ENCODE measurements at regions not wholly inside any gene's neighbourhood (a gene's known extent, or its start where the extent isn't known, plus 50 kb on each side); places are given as distances from the start of the nearest gene placed in this dataset.

GRCh38 chr21:27513825-27514224, 546.9 kb upstream of the ADAMTS5 start:
- TF ChIP-seq CREB1 (IDR thresholded peaks at IDR 0.05; ENCODE audit: low read depth) (no peak), ZBTB7A (IDR thresholded peaks at IDR 0.05; ENCODE audit: low read depth) (no peak)

DNA sequence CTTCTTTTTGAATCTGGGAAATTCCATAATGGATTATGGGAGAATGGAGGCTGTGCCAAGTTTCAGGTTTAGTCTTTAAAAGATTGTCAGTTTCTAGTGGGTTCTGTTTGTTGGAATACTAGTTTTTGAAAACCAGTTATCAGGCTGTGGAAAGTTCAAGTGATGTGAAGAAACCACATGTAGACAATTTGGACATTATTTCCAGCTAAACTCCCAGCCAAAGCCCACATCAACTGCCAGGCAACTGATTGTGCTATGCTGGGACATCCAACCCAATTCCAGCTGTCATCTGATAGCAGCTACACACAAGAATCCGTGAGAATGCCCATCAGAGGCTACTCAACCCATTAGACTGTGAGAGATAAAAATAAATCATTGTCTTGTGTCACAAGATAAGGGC, 546.1 kb upstream of the ADAMTS5 start:
- TF ChIP-seq FOXM1 (IDR thresholded peaks at IDR 0.05; ENCODE audit: borderline replicate concordance, low read depth) = no peak
- TF ChIP-seq CREB1 (IDR thresholded peaks at IDR 0.05; ENCODE audit: low read depth) = no peak
- TF ChIP-seq CEBPB (IDR thresholded peaks at IDR 0.05) = no peak
- TF ChIP-seq YY1 (IDR thresholded peaks at IDR 0.05; ENCODE audit: low read depth) = no peak
- TF ChIP-seq EP300 (IDR thresholded peaks at IDR 0.05; ENCODE audit: borderline replicate concordance) = no peak
- no peak for TF ChIP-seq MAX (IDR thresholded peaks at IDR 0.05)
- TF ChIP-seq ZBTB7A (IDR thresholded peaks at IDR 0.05; ENCODE audit: low read depth) = no peak
- no peak for TF ChIP-seq TCF12 (IDR thresholded peaks at IDR 0.05; ENCODE audit: low read depth)
- TF ChIP-seq EGR1 (IDR thresholded peaks at IDR 0.05) = no peak
- no peak for TF ChIP-seq TEAD4 (IDR thresholded peaks at IDR 0.05)
- no peak for TF ChIP-seq RAD21 (IDR thresholded peaks at IDR 0.05; ENCODE audit: low read depth)
- no peak for TF ChIP-seq TAF1 (IDR thresholded peaks at IDR 0.05; ENCODE audit: low read depth)
- TF ChIP-seq, protein P1, sequence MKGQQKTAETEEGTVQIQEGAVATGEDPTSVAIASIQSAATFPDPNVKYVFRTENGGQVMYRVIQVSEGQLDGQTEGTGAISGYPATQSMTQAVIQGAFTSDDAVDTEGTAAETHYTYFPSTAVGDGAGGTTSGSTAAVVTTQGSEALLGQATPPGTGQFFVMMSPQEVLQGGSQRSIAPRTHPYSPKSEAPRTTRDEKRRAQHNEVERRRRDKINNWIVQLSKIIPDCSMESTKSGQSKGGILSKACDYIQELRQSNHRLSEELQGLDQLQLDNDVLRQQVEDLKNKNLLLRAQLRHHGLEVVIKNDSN (IDR thresholded peaks at IDR 0.05) = no peak
- TF ChIP-seq, protein P2, sequence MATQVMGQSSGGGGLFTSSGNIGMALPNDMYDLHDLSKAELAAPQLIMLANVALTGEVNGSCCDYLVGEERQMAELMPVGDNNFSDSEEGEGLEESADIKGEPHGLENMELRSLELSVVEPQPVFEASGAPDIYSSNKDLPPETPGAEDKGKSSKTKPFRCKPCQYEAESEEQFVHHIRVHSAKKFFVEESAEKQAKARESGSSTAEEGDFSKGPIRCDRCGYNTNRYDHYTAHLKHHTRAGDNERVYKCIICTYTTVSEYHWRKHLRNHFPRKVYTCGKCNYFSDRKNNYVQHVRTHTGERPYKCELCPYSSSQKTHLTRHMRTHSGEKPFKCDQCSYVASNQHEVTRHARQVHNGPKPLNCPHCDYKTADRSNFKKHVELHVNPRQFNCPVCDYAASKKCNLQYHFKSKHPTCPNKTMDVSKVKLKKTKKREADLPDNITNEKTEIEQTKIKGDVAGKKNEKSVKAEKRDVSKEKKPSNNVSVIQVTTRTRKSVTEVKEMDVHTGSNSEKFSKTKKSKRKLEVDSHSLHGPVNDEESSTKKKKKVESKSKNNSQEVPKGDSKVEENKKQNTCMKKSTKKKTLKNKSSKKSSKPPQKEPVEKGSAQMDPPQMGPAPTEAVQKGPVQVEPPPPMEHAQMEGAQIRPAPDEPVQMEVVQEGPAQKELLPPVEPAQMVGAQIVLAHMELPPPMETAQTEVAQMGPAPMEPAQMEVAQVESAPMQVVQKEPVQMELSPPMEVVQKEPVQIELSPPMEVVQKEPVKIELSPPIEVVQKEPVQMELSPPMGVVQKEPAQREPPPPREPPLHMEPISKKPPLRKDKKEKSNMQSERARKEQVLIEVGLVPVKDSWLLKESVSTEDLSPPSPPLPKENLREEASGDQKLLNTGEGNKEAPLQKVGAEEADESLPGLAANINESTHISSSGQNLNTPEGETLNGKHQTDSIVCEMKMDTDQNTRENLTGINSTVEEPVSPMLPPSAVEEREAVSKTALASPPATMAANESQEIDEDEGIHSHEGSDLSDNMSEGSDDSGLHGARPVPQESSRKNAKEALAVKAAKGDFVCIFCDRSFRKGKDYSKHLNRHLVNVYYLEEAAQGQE (IDR thresholded peaks at IDR 0.05; ENCODE audit: low read depth) = no peak
- no peak for TF ChIP-seq NFIC (IDR thresholded peaks at IDR 0.05)

DNA sequence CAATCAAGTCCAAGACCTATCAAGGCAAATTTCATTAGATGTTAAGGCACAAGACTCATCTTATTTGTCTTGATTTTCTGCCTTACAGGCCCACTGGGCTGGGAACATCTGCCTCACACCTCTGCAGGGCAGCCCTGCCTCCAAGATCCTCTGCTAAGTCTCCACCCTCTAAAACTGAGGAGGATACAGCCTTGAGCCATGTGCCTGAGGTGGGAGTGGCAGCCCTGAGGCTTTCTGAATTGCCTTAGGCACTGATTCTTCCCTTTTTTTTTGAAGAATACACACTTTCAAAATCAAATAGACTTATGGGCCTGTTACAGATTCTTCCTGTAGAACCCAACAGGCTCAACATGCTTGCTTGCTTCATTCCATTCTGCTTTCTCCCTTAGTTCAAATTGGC, 544.3 kb upstream of the ADAMTS5 start:
- TF ChIP-seq, protein P2 (IDR thresholded peaks at IDR 0.05; ENCODE audit: low read depth) = no peak
- TF ChIP-seq CEBPB (IDR thresholded peaks at IDR 0.05) (no peak), TEAD4 (IDR thresholded peaks at IDR 0.05) (no peak)

DNA sequence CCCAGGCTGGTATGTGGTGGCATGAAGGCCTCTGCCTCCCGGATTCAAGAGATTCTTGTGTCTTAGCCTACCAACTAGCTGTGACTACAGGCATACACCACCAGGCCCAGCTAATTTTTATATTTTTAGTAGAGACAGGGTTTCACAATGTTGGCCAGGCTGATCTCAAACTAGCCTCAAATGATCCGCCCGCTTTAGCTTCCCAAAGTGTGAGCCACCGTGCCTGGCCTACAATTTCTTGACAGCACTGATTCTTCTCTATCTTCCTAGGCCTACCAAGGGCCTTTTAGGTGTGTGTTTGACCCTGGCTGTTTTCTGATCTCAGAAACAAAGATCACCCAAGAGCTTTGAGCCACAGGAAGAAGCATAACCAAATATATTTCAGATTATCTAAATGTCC, 540.8 kb upstream of the ADAMTS5 start:
- no peak for TF ChIP-seq RAD21 (IDR thresholded peaks at IDR 0.05; ENCODE audit: low read depth)
- TF ChIP-seq CREB1 (IDR thresholded peaks at IDR 0.05; ENCODE audit: low read depth) = no peak
- TF ChIP-seq TCF12 (IDR thresholded peaks at IDR 0.05; ENCODE audit: low read depth) = no peak
- TF ChIP-seq EGR1 (IDR thresholded peaks at IDR 0.05) = no peak
- TF ChIP-seq FOXM1 (IDR thresholded peaks at IDR 0.05; ENCODE audit: borderline replicate concordance, low read depth) = no peak
- no peak for TF ChIP-seq MAX (IDR thresholded peaks at IDR 0.05)
- no peak for TF ChIP-seq YY1 (IDR thresholded peaks at IDR 0.05; ENCODE audit: low read depth)
- TF ChIP-seq CEBPB (IDR thresholded peaks at IDR 0.05) = no peak
- TF ChIP-seq TEAD4 (IDR thresholded peaks at IDR 0.05) = no peak
- TF ChIP-seq ZBTB7A (IDR thresholded peaks at IDR 0.05; ENCODE audit: low read depth) = no peak
- TF ChIP-seq, protein P1 (IDR thresholded peaks at IDR 0.05) = no peak
- TF ChIP-seq TAF1 (IDR thresholded peaks at IDR 0.05; ENCODE audit: low read depth) = no peak
- TF ChIP-seq, protein P2 (IDR thresholded peaks at IDR 0.05; ENCODE audit: low read depth) = no peak
- no peak for TF ChIP-seq EP300 (IDR thresholded peaks at IDR 0.05; ENCODE audit: borderline replicate concordance)

- no peak for TF ChIP-seq TAF1 (IDR thresholded peaks at IDR 0.05; ENCODE audit: low read depth)
- TF ChIP-seq RAD21 (IDR thresholded peaks at IDR 0.05; ENCODE audit: low read depth) = no peak
- no peak for TF ChIP-seq MAX (IDR thresholded peaks at IDR 0.05)
- TF ChIP-seq FOXM1 (IDR thresholded peaks at IDR 0.05; ENCODE audit: borderline replicate concordance, low read depth) = no peak
- no peak for TF ChIP-seq ZBTB7A (IDR thresholded peaks at IDR 0.05; ENCODE audit: low read depth)
- TF ChIP-seq, protein P1 (IDR thresholded peaks at IDR 0.05) = no peak
- TF ChIP-seq TEAD4 (IDR thresholded peaks at IDR 0.05) = no peak
These were observed 538.6 kb upstream of the ADAMTS5 start for GRCh38 chr21:27505516-27505915.

All from Ishikawa (cell line).